ENCODE measurements at regions not wholly inside any gene's neighbourhood (a gene's known extent, or its start where the extent isn't known, plus 50 kb on each side); places are given as distances from the start of the nearest gene placed in this dataset.
A peak's percentile ranks its signal among the peaks of the same experiment; 100 is the strongest.

GRCh38 chr6:14499841-14500240 is 382.3 kb downstream of the CD83 start:
- H3F3A ChIP-seq (replicated peaks; ENCODE audit: low read depth), result no peaks in the 10 kb centered on the region
- H3K36me3 ChIP-seq (ENCODE audit: insufficient read depth), result no peaks in the 10 kb centered on the region; the same call in 1 of the 2 replicates
- peaks cover 12% of the 10 kb centered on the region; the same call in 2 of the 3 replicates for H3K9me3 Mint-ChIP-seq
- no peaks in the 10 kb centered on the region for H3K27me3 ChIP-seq (ENCODE audit: insufficient read depth)
- TF ChIP-seq CTCF (conservative IDR thresholded peaks at IDR 0.05; ENCODE audit: low read depth in 2 of 2), result no peak
- TF ChIP-seq CREB1 (CRISPR knock-in tag; IDR thresholded peaks at IDR 0.05; ENCODE audit: low read depth), result no peak
- TF ChIP-seq STAT1 (IDR thresholded peaks at IDR 0.05; ENCODE audit: unreplicated experiment), result no peak
- no peak for TF ChIP-seq POLR2AphosphoS5 (IDR thresholded peaks at IDR 0.05; ENCODE audit: low read depth)
- TF ChIP-seq ZNF462 (CRISPR knock-in tag; IDR thresholded peaks at IDR 0.05), result no peak
- no peak for TF ChIP-seq ZNF114 (CRISPR knock-in tag; IDR thresholded peaks at IDR 0.05)
- no peak for TF ChIP-seq ETS1 (IDR thresholded peaks at IDR 0.05)
- TF ChIP-seq EZH2 (IDR thresholded peaks at IDR 0.05; ENCODE audit: low read depth, unreplicated experiment), result no peak
- no peak for TF ChIP-seq REST (IDR thresholded peaks at IDR 0.05; ENCODE audit: unreplicated experiment)
- TF ChIP-seq NANOG (IDR thresholded peaks at IDR 0.05; ENCODE audit: borderline replicate concordance), result no peak
- no peak for TF ChIP-seq EZH2phosphoT487 (IDR thresholded peaks at IDR 0.05; ENCODE audit: unreplicated experiment)
- no peak for TF ChIP-seq ZNF331 (CRISPR knock-in tag; IDR thresholded peaks at IDR 0.05; ENCODE audit: low read depth)
- H3K4me2 ChIP-seq, result no peak overlapping the region
- peaks cover 9% of the 10 kb centered on the region; the same call in 2 of the 3 replicates for H3K4me1 Mint-ChIP-seq
- H3K9me2 ChIP-seq (ENCODE audit: insufficient read depth), result peaks cover 3% of the 10 kb centered on the region; the same call in 1 of the 2 replicates
- no peak for ATAC-seq
- peaks cover 9% of the 10 kb centered on the region; the same call in 2 of the 3 replicates for H3K36me3 Mint-ChIP-seq (ENCODE audit: low read depth)
- H3K27ac ChIP-seq (ENCODE audit: low read depth), result no peak overlapping the region
- H3K79me2 ChIP-seq (replicated peaks; ENCODE audit: insufficient read depth), result no peaks in the 10 kb centered on the region
- no peak overlapping the region for H3K27ac Mint-ChIP-seq
- H4K20me1 ChIP-seq (replicated peaks; ENCODE audit: insufficient read depth), result no peaks in the 10 kb centered on the region
- no peaks in the 10 kb centered on the region; the same call in 1 of the 2 replicates for H3K4me1 ChIP-seq (ENCODE audit: insufficient read depth)
- H3K4me3 ChIP-seq, result no peak overlapping the region
- H3K27me3 Mint-ChIP-seq (ENCODE audit: insufficient read depth, low read depth, poor library complexity), result peaks cover 3% of the 10 kb centered on the region
- H2AFZ ChIP-seq, result no peak overlapping the region
- peak; percentile 27 for DNase-seq (ENCODE audit: low spot score)
- no peak overlapping the region for H3K4me3 Mint-ChIP-seq
